Bronchial epithelial cell (primary cell): ENCODE measurements at regions not wholly inside any gene's neighbourhood (a gene's known extent, or its start where the extent isn't known, plus 50 kb on each side); places are given as distances from the start of the nearest gene placed in this dataset.

Experiments
- DNase-seq: peaks from one replicate; pipeline ENCODE4 v3.0.0-alpha.2; 2010; ENCODE audit warnings: low read depth
- FAIRE-seq: peaks from 2 replicates; lab custom pipeline; 2011; peaks lifted over from hg19 to GRCh38; lab: Jason Lieb, UNC
- H3K27me3 ChIP-seq: 2 replicates; pipeline ENCODE4 v1.5.1; 2011; ENCODE audit warnings: low read length; ENCODE audit not compliant: control insufficient read depth, insufficient read depth
- H3K36me3 ChIP-seq: 2 replicates; pipeline ENCODE4 v1.5.1; 2011; ENCODE audit warnings: low read length; ENCODE audit not compliant: control insufficient read depth, insufficient read depth
- H3K4me3 ChIP-seq: 2 replicates; pipeline ENCODE4 v1.5.1; 2011; ENCODE audit warnings: mild to moderate bottlenecking, low read depth, low read length, control low read depth
- TF ChIP-seq, protein P1 (sequence below): IDR thresholded peaks from 2 replicates; pipeline ENCODE4 v1.5.1; 2011; ENCODE audit warnings: mild to moderate bottlenecking, moderate library complexity, low read length, control low read depth, inconsistent platforms; ENCODE audit not compliant: insufficient read depth, severe bottlenecking

DNA sequence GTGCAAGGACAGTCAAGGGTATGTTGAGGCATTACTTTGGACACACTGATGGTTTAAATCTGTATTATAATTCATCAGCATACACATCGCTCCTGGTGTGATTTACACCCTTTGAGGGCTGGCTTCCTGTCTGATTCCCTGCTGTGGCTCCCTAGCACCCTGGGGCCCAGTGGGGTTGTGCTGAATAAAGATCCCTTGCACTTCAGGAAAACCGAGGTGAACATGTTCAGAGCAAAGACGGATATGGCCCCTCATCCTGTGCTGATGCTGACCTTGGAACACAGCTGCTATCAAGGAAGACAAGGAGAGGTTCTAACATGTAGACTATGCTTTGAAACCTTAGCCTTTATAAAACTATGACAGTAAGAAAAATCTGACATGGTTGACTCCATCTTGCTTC is 84.6 kb upstream of the UNC5B start:
- no peak overlapping the region for H3K4me3 ChIP-seq
- DNase-seq (no peak), FAIRE-seq (no peak)
- TF ChIP-seq, protein P1, sequence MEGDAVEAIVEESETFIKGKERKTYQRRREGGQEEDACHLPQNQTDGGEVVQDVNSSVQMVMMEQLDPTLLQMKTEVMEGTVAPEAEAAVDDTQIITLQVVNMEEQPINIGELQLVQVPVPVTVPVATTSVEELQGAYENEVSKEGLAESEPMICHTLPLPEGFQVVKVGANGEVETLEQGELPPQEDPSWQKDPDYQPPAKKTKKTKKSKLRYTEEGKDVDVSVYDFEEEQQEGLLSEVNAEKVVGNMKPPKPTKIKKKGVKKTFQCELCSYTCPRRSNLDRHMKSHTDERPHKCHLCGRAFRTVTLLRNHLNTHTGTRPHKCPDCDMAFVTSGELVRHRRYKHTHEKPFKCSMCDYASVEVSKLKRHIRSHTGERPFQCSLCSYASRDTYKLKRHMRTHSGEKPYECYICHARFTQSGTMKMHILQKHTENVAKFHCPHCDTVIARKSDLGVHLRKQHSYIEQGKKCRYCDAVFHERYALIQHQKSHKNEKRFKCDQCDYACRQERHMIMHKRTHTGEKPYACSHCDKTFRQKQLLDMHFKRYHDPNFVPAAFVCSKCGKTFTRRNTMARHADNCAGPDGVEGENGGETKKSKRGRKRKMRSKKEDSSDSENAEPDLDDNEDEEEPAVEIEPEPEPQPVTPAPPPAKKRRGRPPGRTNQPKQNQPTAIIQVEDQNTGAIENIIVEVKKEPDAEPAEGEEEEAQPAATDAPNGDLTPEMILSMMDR: no peak
- peaks cover 8% of the 10 kb centered on the region for H3K27me3 ChIP-seq
- H3K36me3 ChIP-seq: no peaks in the 10 kb centered on the region

DNA sequence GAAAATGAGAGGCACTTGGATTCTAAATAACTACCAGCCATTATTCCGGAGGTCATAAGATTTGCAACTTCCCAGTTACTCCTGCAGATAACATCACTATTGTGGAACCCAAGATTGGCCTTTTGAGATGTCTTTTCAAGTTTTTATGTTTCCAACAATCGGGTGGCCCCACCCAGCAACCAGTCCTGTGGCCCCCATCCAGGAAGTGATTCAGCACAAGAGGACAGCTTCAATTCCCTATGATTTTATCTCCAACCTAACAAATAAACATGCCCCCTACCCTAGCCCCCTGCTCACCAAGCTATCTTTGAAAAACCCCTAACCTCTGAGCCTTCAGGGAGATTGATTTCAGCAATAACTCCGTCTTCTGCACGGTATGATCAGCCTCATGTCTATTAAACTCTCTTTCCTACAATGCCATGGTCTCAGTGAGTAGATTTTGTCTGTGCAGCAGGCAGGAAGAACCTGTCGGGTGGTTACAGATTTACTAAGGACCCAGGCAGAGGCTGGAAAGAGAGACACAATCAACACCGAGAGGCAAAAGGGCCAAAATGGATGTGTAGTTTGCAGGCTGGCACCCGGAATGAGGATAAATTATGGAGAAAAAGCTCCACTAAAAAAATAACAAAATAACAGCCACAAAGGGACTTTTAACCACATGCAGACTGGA is 83.9 kb upstream of the UNC5B start:
- DNase-seq: no peak
- FAIRE-seq: no peak
- TF ChIP-seq, protein P1: no peak
- H3K27me3 ChIP-seq: peaks cover 8% of the 10 kb centered on the region
- H3K36me3 ChIP-seq: no peaks in the 10 kb centered on the region
- no peak overlapping the region for H3K4me3 ChIP-seq

DNA sequence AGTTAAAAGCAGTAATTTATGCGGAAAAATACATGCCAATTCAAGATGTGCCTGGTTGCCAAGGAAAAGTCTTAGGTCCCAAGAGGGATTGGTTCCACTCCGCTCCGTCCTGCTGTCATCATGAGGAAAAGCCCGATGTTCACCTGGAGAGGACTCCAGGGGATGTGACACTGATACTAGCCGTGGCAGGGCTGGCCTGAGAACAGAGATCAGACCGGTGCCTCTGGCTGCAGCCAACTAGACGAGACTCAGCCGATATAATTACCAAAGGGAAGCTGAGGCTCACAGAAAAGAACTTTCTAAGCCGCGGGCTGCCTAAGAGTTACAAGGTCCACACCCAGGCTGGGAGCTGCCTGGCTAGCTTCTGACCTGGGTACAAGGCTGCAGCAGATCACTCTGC is 81.3 kb upstream of the UNC5B start:
- peak; percentile 18 for FAIRE-seq
- TF ChIP-seq, protein P1: no peak

DNA sequence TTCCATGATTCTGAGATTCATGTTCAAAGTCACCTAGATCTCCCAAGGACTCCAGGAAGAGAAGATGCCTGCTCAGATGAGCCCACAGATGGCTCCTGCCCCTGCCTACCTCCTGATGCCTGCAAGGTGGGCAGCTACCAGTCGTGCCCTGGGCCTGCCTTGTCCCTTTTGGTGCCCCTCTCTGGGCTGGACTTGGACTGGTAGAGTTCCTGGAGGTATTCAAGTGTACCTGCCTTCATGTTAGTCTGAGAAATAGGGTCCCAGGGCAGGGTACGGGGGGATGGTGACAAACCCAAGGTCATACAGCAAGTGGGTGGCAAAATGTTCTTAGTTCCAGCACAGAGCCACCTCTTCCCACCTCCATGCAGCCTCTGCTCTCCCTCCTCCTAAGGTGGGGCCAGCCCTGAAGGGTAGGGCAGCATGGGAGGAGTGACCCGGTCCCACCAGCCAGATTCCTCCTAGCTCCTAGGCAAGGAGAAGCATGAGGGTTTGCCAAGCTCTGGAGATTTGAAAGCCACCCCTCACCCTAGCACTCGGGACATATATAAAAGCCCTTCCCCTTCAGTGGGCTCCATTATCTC is 80.8 kb upstream of the UNC5B start:
- no peaks in the 10 kb centered on the region for H3K36me3 ChIP-seq
- TF ChIP-seq, protein P1: no peak
- FAIRE-seq: peak; percentile 23
- H3K27me3 ChIP-seq: peaks cover 8% of the 10 kb centered on the region
- H3K4me3 ChIP-seq: no peak overlapping the region
- no peak for DNase-seq

More for the DNA sequence above, 81.3 kb upstream of the UNC5B start:
- no peaks in the 10 kb centered on the region for H3K36me3 ChIP-seq
- DNase-seq: no peak
- no peak overlapping the region for H3K4me3 ChIP-seq
- H3K27me3 ChIP-seq: peaks cover 10% of the 10 kb centered on the region

DNA sequence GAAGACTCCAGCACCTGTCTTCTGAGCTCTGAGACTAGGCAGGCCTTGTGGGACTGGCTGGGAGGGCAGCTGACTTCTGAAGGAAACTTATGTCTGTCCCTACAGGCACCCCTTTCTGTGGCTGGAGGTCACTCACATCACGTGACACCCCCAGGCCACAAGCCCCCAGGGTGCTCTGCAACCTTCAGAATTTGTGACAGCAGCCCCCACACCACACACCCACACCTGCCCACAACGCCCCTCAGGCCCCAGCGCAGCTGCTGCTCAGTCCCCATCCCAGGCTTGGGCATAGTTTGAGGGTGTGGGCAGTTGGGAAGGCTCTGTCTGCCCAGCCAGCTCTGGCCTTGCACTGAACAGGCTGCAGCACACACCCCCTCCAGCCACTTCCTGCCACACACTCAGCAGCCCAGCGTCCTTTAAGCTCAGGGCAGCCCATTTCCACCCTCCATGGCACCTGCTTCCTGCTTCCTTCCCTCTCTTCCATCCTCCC is 80.0 kb upstream of the UNC5B start:
- Histone ChIP-seq H3K27me3 (peaks cover 6% of the 10 kb centered on the region), H3K4me3 (no peak overlapping the region), H3K36me3 (no peaks in the 10 kb centered on the region)
- no peak for FAIRE-seq
- TF ChIP-seq, protein P1: no peak
- DNase-seq: no peak
